GM12878 (cell line): ENCODE measurements at regions not wholly inside any gene's neighbourhood (a gene's known extent, or its start where the extent isn't known, plus 50 kb on each side); places are given as distances from the start of the nearest gene placed in this dataset.

Source experiments
- CHD1 ChIP-seq: IDR thresholded peaks from 2 replicates; pipeline ENCODE4 v1.6.1; 2012; ENCODE audit warnings: low read depth, low read length, improper control_type of control experiment
- CHD2 ChIP-seq: IDR thresholded peaks from 2 replicates; pipeline ENCODE4 v1.6.1; 2011; ENCODE audit warnings: low read depth, low read length, improper control_type of control experiment, borderline replicate concordance
- HDAC2 ChIP-seq: fragments of 200-600 bp; sonication (generic); IDR thresholded peaks from 2 replicates; pipeline ENCODE4 v1.6.1; 2017
- SIN3A ChIP-seq: IDR thresholded peaks from 2 replicates; pipeline ENCODE4 v1.6.1; 2012; ENCODE audit warnings: low read depth, low read length, improper control_type of control experiment
- YY1 ChIP-seq: IDR thresholded peaks from 2 replicates; pipeline ENCODE4 v1.6.1; 2011; ENCODE audit warnings: low read depth, mild to moderate bottlenecking, low read length
- ZBTB33 ChIP-seq: fragments of 450-650 bp; IDR thresholded peaks from 2 replicates; pipeline ENCODE4 v1.6.1; 2017; ENCODE audit warnings: mild to moderate bottlenecking
- TF ChIP-seq, protein P1 (sequence below), 3 experiments: IDR thresholded peaks in 2 of 3; conservative IDR thresholded peaks in 1 of 3; 2 replicates each; pipeline ENCODE4 v1.5.1; 2011; ENCODE audit warnings: low read depth in 3 of 3, low read length in 3 of 3, mild to moderate bottlenecking in 3 of 3, control low read depth in 2 of 3, moderate library complexity in 2 of 3, inconsistent platforms in 1 of 3, mixed read lengths in 1 of 3; ENCODE audit not compliant: control insufficient read depth in 2 of 3, insufficient read depth in 1 of 3; ENCODE audit errors: extremely low read depth in 1 of 3

DNA sequence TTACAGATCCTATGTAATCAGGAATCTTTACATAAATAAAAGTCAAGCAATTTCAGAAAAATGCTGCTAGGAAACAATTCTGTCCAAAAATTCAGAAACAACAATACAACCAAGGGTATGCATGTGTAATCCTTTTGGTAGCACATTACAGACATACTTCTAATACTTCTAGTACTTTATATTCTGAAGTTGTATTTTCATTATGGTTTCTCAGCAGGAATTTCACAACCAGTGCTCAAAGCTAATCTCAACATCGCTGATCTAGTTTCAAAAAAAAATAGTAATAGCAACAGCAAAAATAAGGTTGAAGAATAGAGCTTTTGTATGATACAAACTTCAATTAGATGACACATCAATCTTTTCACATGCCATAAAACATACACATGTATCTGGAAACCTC lies 545.2 kb downstream of the LTN1 start:
- TF ChIP-seq CHD1 (no peak), SIN3A (no peak), CHD2 (no peak), HDAC2 (no peak), ZBTB33 (no peak), YY1 (no peak)
- TF ChIP-seq, protein P1, sequence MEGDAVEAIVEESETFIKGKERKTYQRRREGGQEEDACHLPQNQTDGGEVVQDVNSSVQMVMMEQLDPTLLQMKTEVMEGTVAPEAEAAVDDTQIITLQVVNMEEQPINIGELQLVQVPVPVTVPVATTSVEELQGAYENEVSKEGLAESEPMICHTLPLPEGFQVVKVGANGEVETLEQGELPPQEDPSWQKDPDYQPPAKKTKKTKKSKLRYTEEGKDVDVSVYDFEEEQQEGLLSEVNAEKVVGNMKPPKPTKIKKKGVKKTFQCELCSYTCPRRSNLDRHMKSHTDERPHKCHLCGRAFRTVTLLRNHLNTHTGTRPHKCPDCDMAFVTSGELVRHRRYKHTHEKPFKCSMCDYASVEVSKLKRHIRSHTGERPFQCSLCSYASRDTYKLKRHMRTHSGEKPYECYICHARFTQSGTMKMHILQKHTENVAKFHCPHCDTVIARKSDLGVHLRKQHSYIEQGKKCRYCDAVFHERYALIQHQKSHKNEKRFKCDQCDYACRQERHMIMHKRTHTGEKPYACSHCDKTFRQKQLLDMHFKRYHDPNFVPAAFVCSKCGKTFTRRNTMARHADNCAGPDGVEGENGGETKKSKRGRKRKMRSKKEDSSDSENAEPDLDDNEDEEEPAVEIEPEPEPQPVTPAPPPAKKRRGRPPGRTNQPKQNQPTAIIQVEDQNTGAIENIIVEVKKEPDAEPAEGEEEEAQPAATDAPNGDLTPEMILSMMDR (IDR thresholded peaks at IDR 0.05 in 2 of 3, conservative IDR thresholded peaks at IDR 0.05 in 1 of 3; ENCODE audit: control insufficient read depth in 2 of 3, extremely low read depth in 1 of 3, insufficient read depth in 1 of 3, low read depth in 3 of 3, low read length in 3 of 3): no peak
